DOHH2 (cell line): ENCODE measurements at regions not wholly inside any gene's neighbourhood (a gene's known extent, or its start where the extent isn't known, plus 50 kb on each side); places are given as distances from the start of the nearest gene placed in this dataset.

ENCODE experiments used
- H3F3A ChIP-seq: fragments of 200-600 bp; sonication (generic), shearing (Covaris generic); 2 replicates; pipeline ENCODE4 v1.6.0; 2016; ENCODE audit warnings: antibody characterized with exemption, mild to moderate bottlenecking; ENCODE audit not compliant: control insufficient read depth, insufficient read depth
- H3K27ac ChIP-seq: fragments of 200-600 bp; sonication (generic); 2 replicates; pipeline ENCODE4 v1.5.1; 2014; ENCODE audit warnings: low read depth, mild to moderate bottlenecking, low read length, moderate library complexity
- H3K27me3 ChIP-seq: fragments of 200-600 bp; sonication (generic); 2 replicates; pipeline ENCODE4 v1.6.1; 2014; ENCODE audit warnings: mild to moderate bottlenecking, low read length, mixed read lengths; ENCODE audit not compliant: control insufficient read depth
- H3K36me3 ChIP-seq: fragments of 200-600 bp; sonication (generic); 2 replicates; pipeline ENCODE4 v1.6.1; 2014; ENCODE audit warnings: mild to moderate bottlenecking, low read length, moderate library complexity, mixed read lengths; ENCODE audit not compliant: control insufficient read depth
- H3K4me1 ChIP-seq: fragments of 200-600 bp; sonication (generic); 2 replicates; pipeline ENCODE4 v1.6.1; 2014; ENCODE audit warnings: mild to moderate bottlenecking, low read length, mixed read lengths; ENCODE audit not compliant: control insufficient read depth
- H3K4me2 ChIP-seq: fragments of 200-600 bp; sonication (generic); 2 replicates; pipeline ENCODE4 v1.6.0; 2014; ENCODE audit warnings: mild to moderate bottlenecking, low read length, moderate library complexity
- H3K4me3 ChIP-seq: fragments of 200-600 bp; sonication (generic); 2 replicates; pipeline ENCODE4 v1.5.1; 2014; ENCODE audit warnings: mild to moderate bottlenecking, low read length, mixed read lengths
- H3K79me2 ChIP-seq: fragments of 200-600 bp; sonication (generic); 2 replicates; pipeline ENCODE4 v1.6.1; 2014; ENCODE audit warnings: mild to moderate bottlenecking, low read length, mixed read lengths; ENCODE audit not compliant: control insufficient read depth
- H3K9me2 ChIP-seq: fragments of 200-600 bp; sonication (generic); replicated peaks from 2 replicates; pipeline ENCODE4 v1.6.1; 2014; ENCODE audit warnings: mild to moderate bottlenecking, low read length, mixed read lengths; ENCODE audit not compliant: control insufficient read depth
- H3K9me3 ChIP-seq: fragments of 200-600 bp; sonication (generic); 2 replicates; pipeline ENCODE4 v1.6.1; 2014; ENCODE audit warnings: antibody characterized with exemption, low read length, mixed read lengths; ENCODE audit not compliant: control insufficient read depth, insufficient read depth
- H4K20me1 ChIP-seq: fragments of 200-600 bp; sonication (generic); 2 replicates; pipeline ENCODE4 v1.6.0; 2014; ENCODE audit warnings: low read depth, mild to moderate bottlenecking, antibody characterized with exemption, low read length, moderate library complexity; ENCODE audit not compliant: control insufficient read depth, insufficient read depth
- CTCF ChIP-seq: fragments of 200-600 bp; sonication (generic); IDR thresholded peaks from one replicate; pipeline ENCODE4 v1.5.1; 2014; ENCODE audit warnings: antibody characterized with exemption, mild to moderate bottlenecking, low read depth, low read length; ENCODE audit not compliant: poor library complexity, severe bottlenecking
- EZH2phosphoT487 ChIP-seq: fragments of 200-600 bp; sonication (generic); IDR thresholded peaks from 2 replicates; pipeline ENCODE4 v1.6.1; 2017; ENCODE audit warnings: borderline replicate concordance, mild to moderate bottlenecking, antibody characterized with exemption, low read length, moderate library complexity, mixed read lengths

GRCh38 chr3:117150628-117151027, 441.0 kb downstream of the TUSC7 start:
- no peaks in the 10 kb centered on the region for H3K36me3 ChIP-seq
- TF ChIP-seq EZH2phosphoT487 = no peak
- no peak for TF ChIP-seq CTCF
- no peaks in the 10 kb centered on the region for H3F3A ChIP-seq
- no peak overlapping the region for H3K27ac ChIP-seq
- no peak overlapping the region for H3K4me3 ChIP-seq
- no peaks in the 10 kb centered on the region for H4K20me1 ChIP-seq
- H3K27me3 ChIP-seq = no peaks in the 10 kb centered on the region
- H3K9me2 ChIP-seq = no peaks in the 10 kb centered on the region
- no peaks in the 10 kb centered on the region for H3K79me2 ChIP-seq
- peaks cover 9% of the 10 kb centered on the region for H3K4me1 ChIP-seq
- no peak overlapping the region for H3K4me2 ChIP-seq
- H3K9me3 ChIP-seq = no peaks in the 10 kb centered on the region

GRCh38 chr3:117160176-117160575, 450.6 kb downstream of the TUSC7 start:
- H3K9me3 ChIP-seq = no peaks in the 10 kb centered on the region
- H3K27me3 ChIP-seq = no peaks in the 10 kb centered on the region
- H3K79me2 ChIP-seq = no peaks in the 10 kb centered on the region
- TF ChIP-seq CTCF (no peak), EZH2phosphoT487 (no peak)
- no peak overlapping the region for H3K4me2 ChIP-seq
- no peak overlapping the region for H3K27ac ChIP-seq
- H3K4me1 ChIP-seq = no peaks in the 10 kb centered on the region
- H3K36me3 ChIP-seq = no peaks in the 10 kb centered on the region
- no peaks in the 10 kb centered on the region for H3K9me2 ChIP-seq
- no peak overlapping the region for H3K4me3 ChIP-seq
- no peaks in the 10 kb centered on the region for H3F3A ChIP-seq
- no peaks in the 10 kb centered on the region for H4K20me1 ChIP-seq

GRCh38 chr3:117161816-117162215, 452.2 kb downstream of the TUSC7 start:
- Histone ChIP-seq H3K27ac (no peak overlapping the region), H3K4me3 (no peak overlapping the region), H3F3A (no peaks in the 10 kb centered on the region), H3K4me1 (no peaks in the 10 kb centered on the region), H3K79me2 (no peaks in the 10 kb centered on the region), H3K9me2 (no peaks in the 10 kb centered on the region), H3K9me3 (peaks cover 3% of the 10 kb centered on the region; the same call in 1 of the 2 replicates), H4K20me1 (no peaks in the 10 kb centered on the region), H3K4me2 (no peak overlapping the region), H3K27me3 (no peaks in the 10 kb centered on the region), H3K36me3 (no peaks in the 10 kb centered on the region)
- TF ChIP-seq EZH2phosphoT487 (no peak), CTCF (no peak)

GRCh38 chr3:117165176-117165575, 455.6 kb downstream of the TUSC7 start:
- Histone ChIP-seq H3K9me2 (no peaks in the 10 kb centered on the region), H3K27ac (no peak overlapping the region)
- TF ChIP-seq CTCF (no peak), EZH2phosphoT487 (no peak)

More at GRCh38 chr3:117165176-117165575, 455.6 kb downstream of the TUSC7 start:
- peaks cover 3% of the 10 kb centered on the region; the same call in 1 of the 2 replicates for H3K9me3 ChIP-seq
- H3K4me3 ChIP-seq = no peak overlapping the region
- peaks cover 22% of the 10 kb centered on the region for H3K4me1 ChIP-seq
- no peaks in the 10 kb centered on the region for H3K79me2 ChIP-seq
- H4K20me1 ChIP-seq = no peaks in the 10 kb centered on the region
- H3K36me3 ChIP-seq = no peaks in the 10 kb centered on the region
- H3F3A ChIP-seq = no peaks in the 10 kb centered on the region
- no peaks in the 10 kb centered on the region for H3K27me3 ChIP-seq
- H3K4me2 ChIP-seq = no peak overlapping the region
